HG03469 (cell line): ENCODE measurements at regions not wholly inside any gene's neighbourhood (a gene's known extent, or its start where the extent isn't known, plus 50 kb on each side); places are given as distances from the start of the nearest gene placed in this dataset.
"Not testable (repeated sequence)": the region's sequence is repeated elsewhere in the genome, so short reads cannot be mapped to it uniquely, and the experiment has no call there.

ENCODE experiments used
- ATAC-seq: cut with Tn5 transposase; IDR thresholded peaks from one replicate; pipeline ENCODE4 v1.9.1; 2021; ENCODE audit warnings: mild to moderate bottlenecking, moderate library complexity, moderate number of reproducible peaks; ENCODE audit not compliant: unreplicated experiment

DNA sequence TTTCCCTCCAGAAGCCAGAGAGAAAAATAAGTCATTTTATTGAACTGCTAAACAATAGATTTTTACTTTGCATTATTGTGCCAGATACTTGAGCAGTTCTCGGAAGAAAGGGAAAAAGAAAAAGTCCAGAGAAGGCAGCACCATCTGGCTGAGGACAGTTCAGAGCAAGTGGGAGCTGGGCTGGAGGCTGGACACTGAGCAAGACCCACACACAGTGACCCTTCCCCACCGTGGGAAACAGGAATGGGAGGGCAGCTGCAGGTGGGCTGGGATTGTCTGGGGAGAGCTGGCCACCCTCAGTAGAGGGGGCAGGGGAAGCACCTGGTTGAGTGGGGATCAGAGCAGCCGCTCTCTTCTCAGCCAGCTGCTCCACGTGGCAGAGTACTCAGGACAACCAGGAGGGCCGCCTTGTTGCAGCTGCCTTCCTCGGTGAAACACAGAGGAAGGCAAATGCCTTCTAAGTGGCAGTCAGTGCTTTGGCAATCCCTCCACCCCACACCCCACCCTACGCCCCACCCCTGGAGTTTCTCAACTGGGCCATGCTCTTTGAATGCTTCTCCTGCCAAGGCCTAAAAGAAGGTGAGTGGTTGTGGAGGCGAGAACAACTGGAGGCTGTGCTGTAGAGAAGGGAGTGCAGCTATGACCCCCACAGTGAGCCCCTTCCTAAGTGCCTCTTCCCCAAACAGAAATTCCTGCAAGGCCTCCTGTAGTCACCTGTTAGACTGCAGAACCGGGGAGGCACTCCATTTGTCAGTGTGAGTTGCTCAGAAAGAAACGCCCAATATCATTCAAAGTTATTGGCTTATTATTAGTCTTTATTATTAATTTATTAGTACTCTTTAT is 179.3 kb downstream of the ZIC5 start:
- ATAC-seq = no peak

DNA sequence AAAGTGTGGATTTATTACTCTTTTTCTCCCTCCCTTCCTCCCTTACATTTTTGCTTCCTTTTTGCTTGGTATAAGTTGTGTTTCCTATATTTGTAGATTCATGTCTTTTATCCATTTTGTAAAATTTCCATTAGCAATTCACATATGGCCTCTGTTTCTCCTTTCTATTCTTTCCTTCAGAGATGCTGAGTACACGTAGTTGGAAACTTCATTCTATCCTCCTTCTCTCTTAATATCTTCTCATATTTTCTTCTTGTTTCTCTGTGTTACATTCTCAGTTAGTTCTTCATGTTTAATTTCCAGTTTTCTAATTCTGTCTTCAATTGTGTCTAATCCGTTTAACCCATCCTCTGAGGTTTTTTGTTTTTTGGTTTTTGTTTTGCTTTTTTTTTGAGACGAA is 188.9 kb downstream of the ZIC5 start:
- ATAC-seq = no peak

DNA sequence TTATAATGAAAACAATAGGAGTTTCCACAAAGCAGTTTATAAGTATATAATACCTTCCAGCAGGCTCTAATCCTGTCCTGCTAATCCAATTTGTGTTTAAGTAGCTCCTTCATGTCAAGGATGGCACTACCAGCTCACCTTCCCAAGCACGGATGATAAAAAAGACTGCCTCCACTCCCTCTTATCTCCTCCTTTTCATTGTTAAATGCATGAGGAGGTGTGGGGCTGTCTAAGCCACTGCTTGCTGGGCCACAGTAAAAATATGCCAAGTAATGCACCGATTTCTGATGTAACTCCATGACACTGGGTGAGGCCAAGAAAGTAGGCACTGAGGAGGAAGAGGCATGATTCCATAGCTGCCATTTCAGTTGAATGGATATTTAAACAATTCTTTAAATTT is 193.1 kb downstream of the ZIC5 start:
- ATAC-seq = no peak

DNA sequence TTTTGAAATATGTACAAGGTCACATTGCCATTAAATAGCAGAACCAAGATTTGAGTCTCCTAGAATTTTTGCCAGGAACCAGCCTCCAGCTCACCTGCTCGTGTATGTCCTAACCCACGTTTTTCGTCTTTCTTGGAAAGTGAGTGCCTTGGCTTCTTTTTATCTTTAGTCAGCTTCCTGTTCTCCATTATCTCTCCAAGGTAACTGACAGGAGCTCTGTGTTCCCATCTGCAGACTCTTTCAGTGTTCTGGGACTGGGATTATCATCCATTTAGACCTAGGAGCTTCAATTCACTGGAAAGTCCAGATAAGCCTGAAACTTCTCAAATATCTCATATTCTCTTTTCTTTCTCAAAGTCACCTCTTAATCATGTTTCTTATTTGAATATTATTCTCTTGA is 193.7 kb downstream of the ZIC5 start:
- no peak for ATAC-seq

- ATAC-seq = no peak
Measured at GRCh38 chr13:99774644-99775043, 196.9 kb downstream of the ZIC5 start.

DNA sequence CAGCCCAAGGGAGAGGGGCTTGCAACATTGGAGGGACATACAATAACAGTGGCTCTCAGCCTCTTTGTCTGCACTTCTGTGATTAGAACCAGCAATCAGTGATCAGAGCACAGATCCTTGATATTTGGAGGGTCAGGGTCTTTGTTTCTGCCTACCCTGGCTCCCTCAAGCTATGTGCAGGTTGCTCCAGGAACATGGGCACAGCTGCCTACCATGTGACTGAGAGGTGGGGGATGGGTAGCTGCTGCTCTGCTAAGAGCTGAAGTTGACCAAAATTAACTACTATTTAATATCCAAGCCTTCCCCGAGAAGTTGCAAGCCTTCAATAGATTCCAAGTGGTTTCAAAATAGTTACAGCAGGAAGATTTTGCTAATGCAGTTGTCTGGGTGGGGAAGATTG is 202.6 kb downstream of the ZIC5 start:
- no peak for ATAC-seq

DNA sequence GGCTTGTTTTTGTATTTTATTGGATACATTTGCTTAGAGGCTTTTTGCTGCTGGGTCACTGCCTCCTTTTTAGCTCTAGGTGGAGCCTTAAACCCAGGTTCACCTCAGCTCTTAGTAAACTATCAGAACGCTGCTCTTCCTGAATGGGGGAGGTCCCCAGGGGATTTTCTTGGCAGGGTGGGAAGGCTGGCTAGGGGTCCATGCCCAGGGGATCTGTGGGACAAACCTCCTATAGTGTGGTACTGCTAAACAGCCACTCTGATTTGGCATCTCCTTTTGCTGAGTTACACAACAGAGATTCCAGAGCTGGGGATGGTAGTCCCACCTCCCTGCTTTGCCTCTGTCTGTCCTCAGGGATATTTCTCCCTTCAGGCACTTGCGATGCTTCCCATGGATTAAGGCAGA is 204.9 kb downstream of the ZIC5 start:
- ATAC-seq = no peak

DNA sequence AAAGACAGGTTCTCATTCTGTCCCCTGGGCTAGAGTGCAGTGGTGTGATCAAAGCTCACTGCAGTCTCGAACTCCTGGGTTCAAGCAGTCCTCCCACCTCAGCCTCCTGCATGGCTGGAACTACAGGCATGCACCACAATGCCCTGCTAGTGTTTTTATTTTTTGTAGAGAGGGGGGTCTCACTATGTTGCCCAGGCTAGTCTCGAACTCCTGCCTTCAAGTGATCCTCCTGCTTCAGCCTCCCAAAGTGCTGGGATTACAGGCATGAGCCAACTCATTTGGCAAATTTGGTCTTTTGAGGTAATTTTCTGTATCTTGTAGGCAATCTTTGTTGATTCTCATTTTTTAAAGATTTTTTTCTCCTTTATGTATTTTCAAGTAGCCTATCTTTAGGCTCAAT is 205.7 kb downstream of the ZIC5 start:
- no peak for ATAC-seq

- no peak for ATAC-seq
Measured at GRCh38 chr13:99760456-99760855, 211.1 kb downstream of the ZIC5 start.

DNA sequence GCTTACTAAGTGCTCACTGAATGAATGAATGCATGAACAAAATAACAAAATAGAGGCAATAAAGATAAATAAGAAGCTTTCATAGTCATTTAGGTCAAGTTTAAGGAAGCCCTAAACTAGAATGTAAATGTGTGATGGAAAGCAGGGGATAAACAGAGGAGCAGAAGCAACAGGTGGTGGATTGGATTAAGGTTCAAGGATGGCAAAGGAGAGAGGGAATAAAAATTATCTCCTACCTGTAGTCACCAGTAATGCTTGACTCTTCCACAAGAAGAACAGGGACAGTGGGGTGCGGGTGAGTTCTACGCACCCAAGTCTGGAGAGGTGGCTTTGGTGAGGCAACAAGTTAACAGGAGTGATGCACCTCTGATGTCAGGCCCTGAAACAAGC is 212.4 kb downstream of the ZIC5 start:
- ATAC-seq = no peak

DNA sequence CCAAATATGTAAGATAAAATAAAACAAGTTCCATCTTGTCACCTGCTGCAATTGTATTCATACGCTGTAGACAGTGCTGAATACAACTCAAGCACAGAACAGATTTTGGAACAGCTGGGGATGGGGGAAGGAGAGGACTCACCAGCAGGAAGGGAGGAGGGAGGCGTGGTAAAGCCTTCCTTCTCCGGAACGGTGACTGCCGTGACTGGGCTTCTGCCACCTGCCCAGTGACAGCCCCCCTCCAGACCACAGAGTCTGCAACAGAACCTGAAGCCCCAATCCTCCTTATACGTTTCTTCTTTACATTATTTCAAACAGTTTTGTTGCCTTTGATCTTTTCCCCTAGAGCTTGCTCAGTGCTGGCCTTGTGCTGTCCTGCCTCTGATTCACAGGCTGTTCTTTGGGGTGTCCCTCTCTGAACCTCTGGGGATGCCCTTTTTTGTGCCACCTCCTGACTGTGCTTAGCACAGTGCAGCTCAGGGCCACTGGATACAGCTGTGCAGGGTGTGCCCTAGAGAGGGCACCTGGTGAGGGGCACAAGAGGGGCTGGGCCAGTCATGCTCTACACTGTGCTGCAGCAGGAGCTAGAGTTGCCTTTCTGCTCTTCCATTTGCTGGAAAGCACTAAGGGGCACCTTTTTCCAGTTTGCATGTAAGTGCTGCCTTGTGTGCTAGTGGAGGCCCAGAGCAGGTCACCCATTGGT is 213.0 kb downstream of the ZIC5 start:
- no peak for ATAC-seq

GRCh38 chr13:99757756-99758459 is 213.7 kb downstream of the ZIC5 start:
- no peak for ATAC-seq

- no peak for ATAC-seq
Measured at GRCh38 chr13:99756281-99756680, 215.3 kb downstream of the ZIC5 start.

DNA sequence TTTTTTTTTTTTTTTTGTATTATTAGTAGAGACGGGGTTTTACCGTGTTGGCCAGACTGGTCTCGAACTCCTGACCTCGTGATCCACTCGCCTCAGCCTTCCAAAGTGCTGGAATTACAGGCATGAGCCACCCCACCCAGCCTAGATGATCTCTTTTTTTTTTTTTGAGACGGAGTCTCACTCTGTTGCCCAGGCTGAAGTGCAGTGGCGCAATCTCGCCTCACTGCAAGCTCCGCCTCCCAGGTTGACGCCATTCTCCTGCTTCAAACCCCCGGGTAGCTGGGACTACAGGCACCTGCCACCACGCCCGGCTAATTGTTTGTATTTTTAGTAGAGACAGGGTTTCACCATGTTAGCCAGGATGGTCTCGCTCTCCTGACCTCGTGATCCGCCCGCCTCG is 216.8 kb downstream of the ZIC5 start:
- not testable (repeated sequence) for ATAC-seq

DNA sequence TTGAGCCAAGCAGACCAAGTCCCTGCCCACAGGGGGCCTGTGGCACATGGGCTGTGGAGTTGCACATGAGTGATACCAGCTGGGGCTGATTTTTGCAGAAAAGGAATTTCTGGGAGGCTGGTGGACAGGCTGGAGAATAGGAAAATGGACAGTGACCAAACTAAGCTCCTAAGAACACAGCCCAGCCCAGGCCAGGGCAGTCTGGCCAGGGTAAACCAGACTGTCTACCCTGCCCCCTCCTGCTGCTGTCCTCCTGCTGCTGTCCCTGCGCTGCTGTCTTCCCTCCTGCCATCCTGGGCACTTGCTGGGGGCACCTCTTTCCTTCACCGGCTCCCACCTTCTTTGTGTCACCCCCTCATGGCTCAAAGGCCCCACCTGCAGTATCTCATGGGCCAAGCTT is 219.2 kb downstream of the ZIC5 start:
- no peak for ATAC-seq

GRCh38 chr13:99751517-99752199 is 219.9 kb downstream of the ZIC5 start:
- no peak for ATAC-seq

- no peak for ATAC-seq
Measured at GRCh38 chr13:99750951-99751350, 220.6 kb downstream of the ZIC5 start.

DNA sequence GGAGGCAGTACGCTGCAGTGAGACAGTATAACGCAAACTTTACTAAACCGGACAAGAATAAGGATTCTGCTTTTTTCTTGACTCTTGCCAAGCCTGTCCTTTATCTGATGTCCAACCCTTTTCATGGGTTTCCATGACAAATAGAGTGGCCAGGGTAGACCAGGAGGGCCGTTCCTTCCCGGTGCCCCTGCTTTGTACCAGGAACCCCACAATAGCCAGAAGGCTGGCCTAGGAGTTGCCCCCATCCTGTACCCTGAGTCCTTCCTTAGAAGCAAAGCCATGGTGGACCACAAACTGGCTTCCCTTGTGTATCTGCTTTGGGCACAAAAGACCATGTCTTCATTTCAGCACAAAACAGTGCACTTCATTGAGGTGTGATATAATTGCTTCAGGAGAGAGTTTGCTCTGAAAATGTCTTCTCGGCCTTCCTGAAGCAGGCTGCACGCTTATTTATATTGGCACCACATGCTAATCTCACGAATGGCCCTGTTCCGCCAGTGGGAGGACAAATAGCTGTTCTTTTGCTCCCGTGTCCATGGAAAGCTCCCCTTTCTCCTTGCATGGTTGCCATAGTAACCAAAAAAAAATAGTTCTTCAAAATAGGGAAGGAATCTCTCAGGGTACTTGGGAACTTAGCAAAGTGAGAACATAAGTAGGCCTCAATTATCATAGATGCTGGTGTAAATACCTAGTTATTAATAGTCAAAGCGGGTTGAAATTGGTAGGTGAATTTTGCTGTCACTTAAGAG is 222.1 kb downstream of the ZIC5 start:
- no peak for ATAC-seq

DNA sequence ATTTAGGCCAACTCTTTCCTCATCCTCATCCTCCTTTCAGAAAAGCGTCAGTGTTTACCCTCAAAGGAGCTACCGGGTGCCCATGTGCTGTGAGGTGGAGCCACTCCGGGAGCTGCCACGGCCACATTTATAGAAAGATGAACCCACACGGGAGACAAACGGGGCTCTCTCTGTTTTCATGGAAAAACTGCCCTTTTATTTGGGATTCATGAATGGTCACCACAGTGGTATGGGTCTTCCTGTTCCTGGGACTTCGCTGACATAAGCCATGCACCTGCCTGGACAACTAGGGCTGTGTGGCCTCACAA is 224.2 kb downstream of the ZIC5 start:
- no peak for ATAC-seq

DNA sequence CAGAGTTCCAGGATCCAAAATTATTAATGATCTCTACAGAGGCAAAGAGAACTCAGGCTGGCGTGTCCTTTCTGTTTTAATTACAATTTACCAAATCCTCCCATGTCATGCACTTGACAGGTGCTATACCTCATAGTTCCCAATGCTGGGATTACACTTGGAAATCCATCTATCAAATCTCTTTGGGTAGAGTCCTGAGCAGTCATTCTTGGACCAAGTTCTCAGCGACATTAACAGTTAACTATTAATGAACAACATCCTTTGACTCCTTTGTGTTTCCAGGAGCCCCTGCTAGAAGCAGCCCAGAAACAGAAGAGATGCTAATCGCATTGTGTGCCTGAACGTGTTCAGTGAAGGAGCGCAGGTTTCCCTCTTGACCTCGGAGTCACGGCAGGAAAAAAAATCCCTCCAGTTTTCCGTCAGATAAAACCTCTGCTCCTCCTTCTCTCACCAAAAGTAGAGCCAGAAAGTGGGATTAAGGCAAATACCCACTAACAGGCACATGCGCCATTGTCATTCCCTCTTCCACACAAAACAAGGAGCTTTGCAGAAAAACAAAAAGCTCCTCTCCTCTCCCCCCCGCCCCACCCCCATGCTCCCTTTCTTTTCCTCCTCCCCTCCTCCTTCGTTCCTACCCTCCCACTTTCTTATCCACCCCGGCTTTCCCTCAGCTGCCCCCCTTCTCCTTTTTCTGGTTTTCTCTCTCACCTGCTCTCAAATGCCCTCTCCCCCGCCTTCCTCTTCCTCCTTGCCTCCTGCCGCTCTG is 224.7 kb downstream of the ZIC5 start:
- ATAC-seq = no peak
